CD14-positive monocyte (primary cell): ENCODE measurements at regions not wholly inside any gene's neighbourhood (a gene's known extent, or its start where the extent isn't known, plus 50 kb on each side); places are given as distances from the start of the nearest gene placed in this dataset.

ENCODE experiments used
- DNase-seq, 3 donors: peaks; one replicate each; pipeline ENCODE4 v3.0.0-alpha.2; 2011 to 2022
- H2AFZ ChIP-seq: 2 replicates; pipeline ENCODE4 v1.6.0; 2012; ENCODE audit warnings: mild to moderate bottlenecking, low read depth, low read length, inconsistent platforms; ENCODE audit not compliant: insufficient read depth, poor library complexity, severe bottlenecking
- H3K27ac ChIP-seq, 2 donors: 1 replicate in 1 of 2; 2 replicates in 1 of 2; pipeline ENCODE4 v1.5.1; 2012 to 2013; ENCODE audit warnings: low read length in 2 of 2, control low read depth in 1 of 2, inconsistent platforms in 1 of 2, low read depth in 1 of 2, mild to moderate bottlenecking in 1 of 2
- H3K27me3 ChIP-seq, 2 donors: one replicate each; pipeline versions ENCODE4 v1.6.0 to v1.6.1; 2011 to 2013; ENCODE audit warnings: low read length in 2 of 2; ENCODE audit not compliant: control insufficient read depth in 2 of 2, insufficient read depth in 2 of 2
- H3K36me3 ChIP-seq, 2 donors: replicated peaks in 1 of 2; 1 replicate in 1 of 2; 2 replicates in 1 of 2; pipeline versions ENCODE4 v1.5.1 to v1.6.1; 2012 to 2013; ENCODE audit warnings: low read length in 2 of 2, control low read depth in 1 of 2, inconsistent platforms in 1 of 2, mild to moderate bottlenecking in 1 of 2; ENCODE audit not compliant: insufficient read depth in 2 of 2, control insufficient read depth in 1 of 2
- H3K4me1 ChIP-seq, 2 donors: 1 replicate in 1 of 2; 2 replicates in 1 of 2; pipeline versions ENCODE4 v1.5.1 to v1.6.1; 2012 to 2013; ENCODE audit warnings: low read length in 2 of 2, control low read depth in 1 of 2, inconsistent platforms in 1 of 2, mild to moderate bottlenecking in 1 of 2, moderate library complexity in 1 of 2; ENCODE audit not compliant: insufficient read depth in 2 of 2, control insufficient read depth in 1 of 2
- H3K4me2 ChIP-seq: replicated peaks from 2 replicates; pipeline ENCODE3; 2012; ENCODE audit warnings: low read length, moderate library complexity, mild to moderate bottlenecking; ENCODE audit not compliant: poor library complexity, severe bottlenecking; ENCODE audit errors: extremely low read depth
- H3K4me3 ChIP-seq, 3 experiments: fragments of 200-600 bp in 1 of 3; sonication (generic) in 1 of 3; replicated peaks in 1 of 3; 1 replicate in 2 of 3; 2 replicates in 1 of 3; pipeline ENCODE4 v1.5.1; 2011 to 2013; ENCODE audit warnings: low read length in 3 of 3, mild to moderate bottlenecking in 3 of 3, control low read depth in 2 of 3, low read depth in 2 of 3, inconsistent platforms in 1 of 3, moderate library complexity in 1 of 3
- H3K79me2 ChIP-seq: 2 replicates; pipeline ENCODE4 v1.6.0; 2012; ENCODE audit warnings: mild to moderate bottlenecking, control low read depth, inconsistent platforms, low read length, moderate library complexity; ENCODE audit not compliant: insufficient read depth
- H3K9ac ChIP-seq: 2 replicates; pipeline ENCODE4 v1.6.0; 2017; ENCODE audit warnings: low read length, mild to moderate bottlenecking; ENCODE audit not compliant: insufficient read depth, poor library complexity, severe bottlenecking
- H3K9me3 ChIP-seq, 2 donors: replicated peaks in 1 of 2; 1 replicate in 1 of 2; 2 replicates in 1 of 2; pipeline versions ENCODE4 v1.5.1 to v1.6.1; 2012 to 2013; ENCODE audit warnings: low read length in 2 of 2, control low read depth in 1 of 2; ENCODE audit not compliant: control insufficient read depth in 1 of 2, insufficient read depth in 1 of 2
- H4K20me1 ChIP-seq: 2 replicates; pipeline ENCODE4 v1.6.0; 2012; ENCODE audit warnings: mild to moderate bottlenecking, low read length, control low read depth, moderate library complexity; ENCODE audit not compliant: insufficient read depth
- H3K27ac Mint-ChIP-seq, 7 donors: one replicate each; pipeline ENCODE4 v1.8.0; 2020; ENCODE audit warnings: mild to moderate bottlenecking in 7 of 7, mixed read lengths in 7 of 7, moderate library complexity in 6 of 7, inconsistent platforms in 2 of 7
- H3K27me3 Mint-ChIP-seq, 3 donors: one replicate each; pipeline ENCODE4 v1.8.0; 2021 to 2022; ENCODE audit warnings: low read depth in 3 of 3, mild to moderate bottlenecking in 3 of 3, mixed read lengths in 3 of 3, moderate library complexity in 3 of 3, inconsistent platforms in 1 of 3
- H3K36me3 Mint-ChIP-seq, 2 donors: one replicate each; pipeline ENCODE4 v1.8.0; 2020; ENCODE audit warnings: mixed read lengths in 2 of 2, inconsistent platforms in 1 of 2, mild to moderate bottlenecking in 1 of 2
- H3K4me1 Mint-ChIP-seq: one replicate; pipeline ENCODE4 v1.8.0; 2020; ENCODE audit warnings: mild to moderate bottlenecking, mixed read lengths
- H3K4me3 Mint-ChIP-seq, 2 donors: one replicate each; pipeline ENCODE4 v1.8.0; 2020; ENCODE audit warnings: mild to moderate bottlenecking in 2 of 2, mixed read lengths in 2 of 2, moderate library complexity in 1 of 2
- H3K9me3 Mint-ChIP-seq, 7 donors: one replicate each; pipeline ENCODE4 v1.8.0; 2020 to 2022; ENCODE audit warnings: mixed read lengths in 7 of 7, mild to moderate bottlenecking in 6 of 7, moderate library complexity in 6 of 7, inconsistent platforms in 2 of 7
- whole genome bisulfite sequencing: methylation state at CpG from one replicate; pipeline ENCODE4 v1.1.5; 2013; ENCODE audit warnings: missing lambda C conversion rate; ENCODE audit not compliant: insufficient coverage; 5-methylcytosine and 5-hydroxymethylcytosine counted together
- intact Hi-C, 2 donors: fragments of 100-400 bp; cut with micrococcal nuclease; formaldehyde crosslinking; loops; one replicate each; pipeline versions ENCODE4 v1.15.0 to v1.15.1; 2023
- TF ChIP-seq, protein P1 (sequence below): fragments of 200-600 bp; IDR thresholded peaks from one replicate; pipeline ENCODE4 v1.8.0; 2022; ENCODE audit warnings: antibody characterized with exemption, mild to moderate bottlenecking

GRCh38 chr13:65727070-65727469 is 1503.1 kb downstream of the PCDH9 start:
- H3K27me3 ChIP-seq, result no peaks in the 10 kb centered on the region
- H3K9me3 ChIP-seq, result no peaks in the 10 kb centered on the region
- no peak overlapping the region for H3K4me3 ChIP-seq
- no peaks in the 10 kb centered on the region for H3K4me1 ChIP-seq
- no peak overlapping the region for H3K27ac ChIP-seq
- DNase-seq, result no peak
- Mint-ChIP-seq H3K36me3 (no peaks in the 10 kb centered on the region), H3K4me3 (no peak overlapping the region), H3K27me3 (no peaks in the 10 kb centered on the region), H3K4me1 (no peaks in the 10 kb centered on the region), H3K9me3 (peaks cover 0 to 4% (median 0%) of the 10 kb centered on the region in 7 donors), H3K27ac (no peak overlapping the region)
- WGBS, result 89% methylated on average over 2 of the region's 4 CpGs
- no peaks in the 10 kb centered on the region for H3K36me3 ChIP-seq
- H4K20me1 ChIP-seq, result no peaks in the 10 kb centered on the region
- no peaks in the 10 kb centered on the region for H3K79me2 ChIP-seq
- TF ChIP-seq, protein P1, sequence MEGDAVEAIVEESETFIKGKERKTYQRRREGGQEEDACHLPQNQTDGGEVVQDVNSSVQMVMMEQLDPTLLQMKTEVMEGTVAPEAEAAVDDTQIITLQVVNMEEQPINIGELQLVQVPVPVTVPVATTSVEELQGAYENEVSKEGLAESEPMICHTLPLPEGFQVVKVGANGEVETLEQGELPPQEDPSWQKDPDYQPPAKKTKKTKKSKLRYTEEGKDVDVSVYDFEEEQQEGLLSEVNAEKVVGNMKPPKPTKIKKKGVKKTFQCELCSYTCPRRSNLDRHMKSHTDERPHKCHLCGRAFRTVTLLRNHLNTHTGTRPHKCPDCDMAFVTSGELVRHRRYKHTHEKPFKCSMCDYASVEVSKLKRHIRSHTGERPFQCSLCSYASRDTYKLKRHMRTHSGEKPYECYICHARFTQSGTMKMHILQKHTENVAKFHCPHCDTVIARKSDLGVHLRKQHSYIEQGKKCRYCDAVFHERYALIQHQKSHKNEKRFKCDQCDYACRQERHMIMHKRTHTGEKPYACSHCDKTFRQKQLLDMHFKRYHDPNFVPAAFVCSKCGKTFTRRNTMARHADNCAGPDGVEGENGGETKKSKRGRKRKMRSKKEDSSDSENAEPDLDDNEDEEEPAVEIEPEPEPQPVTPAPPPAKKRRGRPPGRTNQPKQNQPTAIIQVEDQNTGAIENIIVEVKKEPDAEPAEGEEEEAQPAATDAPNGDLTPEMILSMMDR, result no peak
- H2AFZ ChIP-seq, result no peak overlapping the region
- intact Hi-C loops, result no loop called here
- H3K9ac ChIP-seq, result no peak overlapping the region
- no peak overlapping the region for H3K4me2 ChIP-seq

DNA sequence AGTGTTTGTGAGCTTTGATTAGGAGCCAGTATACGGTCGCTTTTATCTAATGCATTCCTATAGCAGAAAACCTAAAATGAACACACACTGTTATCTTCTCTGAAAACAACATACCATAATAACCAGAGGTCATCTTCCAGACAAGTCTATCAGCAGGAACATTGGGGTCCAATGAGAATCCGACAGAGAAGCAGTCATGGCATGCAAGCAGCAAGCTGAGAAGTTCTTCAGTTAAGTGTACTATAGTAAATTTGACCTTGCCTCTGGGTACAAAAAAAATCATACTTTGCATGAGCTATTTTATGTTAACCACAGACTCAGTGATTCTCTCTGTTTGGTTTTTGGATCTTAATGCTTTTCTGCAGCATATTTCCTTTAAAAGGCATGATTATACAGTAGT is 1505.1 kb downstream of the PCDH9 start:
- Histone ChIP-seq H3K27me3 (no peaks in the 10 kb centered on the region), H3K4me2 (no peak overlapping the region), H3K27ac (no peak overlapping the region), H3K4me3 (no peak overlapping the region), H3K36me3 (no peaks in the 10 kb centered on the region), H3K9ac (no peak overlapping the region), H2AFZ (no peak overlapping the region), H4K20me1 (no peaks in the 10 kb centered on the region), H3K9me3 (no peaks in the 10 kb centered on the region), H3K4me1 (no peaks in the 10 kb centered on the region), H3K79me2 (no peaks in the 10 kb centered on the region)
- DNase-seq, result no peak
- TF ChIP-seq, protein P1, result no peak
- intact Hi-C loops, result no loop called here
- Mint-ChIP-seq H3K36me3 (no peaks in the 10 kb centered on the region), H3K4me1 (no peaks in the 10 kb centered on the region), H3K9me3 (peaks cover 0 to 4% (median 0%) of the 10 kb centered on the region in 7 donors), H3K27me3 (no peaks in the 10 kb centered on the region), H3K4me3 (no peak overlapping the region), H3K27ac (no peak overlapping the region)
- no CpG with 5 or more reads among the region's 3 CpGs for WGBS
